MM.1S (cell line): ENCODE measurements at regions not wholly inside any gene's neighbourhood (a gene's known extent, or its start where the extent isn't known, plus 50 kb on each side); places are given as distances from the start of the nearest gene placed in this dataset.

Experiments
- DNase-seq: peaks from one replicate; pipeline ENCODE4 v3.0.0-alpha.2; 2015
- H2AFZ ChIP-seq: fragments of 300-600 bp; sonication (generic); 2 replicates; pipeline ENCODE4 v1.6.0; 2016; ENCODE audit warnings: antibody characterized with exemption, low read length
- H3F3A ChIP-seq: fragments of 300-600 bp; sonication (generic); 2 replicates; pipeline ENCODE4 v1.6.1; 2016; ENCODE audit warnings: mild to moderate bottlenecking, antibody characterized with exemption, low read length, moderate library complexity, mixed read lengths; ENCODE audit not compliant: insufficient read depth
- H3K27ac ChIP-seq: fragments of 300-600 bp; sonication (generic); 2 replicates; pipeline ENCODE4 v1.5.1; 2016; ENCODE audit warnings: mild to moderate bottlenecking, low read length
- H3K27me3 ChIP-seq: fragments of 300-600 bp; sonication (generic); replicated peaks from 2 replicates; pipeline ENCODE4 v1.6.0; 2016; ENCODE audit warnings: low read length; ENCODE audit not compliant: insufficient read depth
- H3K36me3 ChIP-seq: fragments of 300-600 bp; sonication (generic); replicated peaks from 2 replicates; pipeline ENCODE4 v1.6.1; 2016; ENCODE audit warnings: mild to moderate bottlenecking, low read length, mixed read lengths; ENCODE audit not compliant: insufficient read depth
- H3K4me1 ChIP-seq: fragments of 300-600 bp; sonication (generic); 2 replicates; pipeline ENCODE4 v1.6.1; 2016; ENCODE audit warnings: low read length, mixed read lengths
- H3K4me2 ChIP-seq: fragments of 300-600 bp; sonication (generic); 2 replicates; pipeline ENCODE4 v1.6.0; 2016; ENCODE audit warnings: low read depth, low read length
- H3K4me3 ChIP-seq: fragments of 300-600 bp; sonication (generic); 2 replicates; pipeline ENCODE4 v1.5.1; 2016; ENCODE audit warnings: low read length, mixed read lengths
- H3K79me2 ChIP-seq: fragments of 300-600 bp; sonication (generic); 2 replicates; pipeline ENCODE4 v1.6.1; 2016; ENCODE audit warnings: mixed run types, low read length, mixed read lengths
- H3K9ac ChIP-seq: fragments of 300-600 bp; sonication (generic); 2 replicates; pipeline ENCODE4 v1.6.1; 2016; ENCODE audit warnings: low read length, mixed read lengths
- H3K9me2 ChIP-seq: fragments of 300-600 bp; sonication (generic); replicated peaks from 2 replicates; pipeline ENCODE4 v1.6.1; 2016; ENCODE audit warnings: mild to moderate bottlenecking, low read length, mixed read lengths; ENCODE audit not compliant: insufficient read depth
- H3K9me3 ChIP-seq: fragments of 300-600 bp; sonication (generic); replicated peaks from 2 replicates; pipeline ENCODE4 v1.6.1; 2016; ENCODE audit warnings: mild to moderate bottlenecking, low read length, mixed read lengths; ENCODE audit not compliant: insufficient read depth
- H4K20me1 ChIP-seq: fragments of 300-600 bp; sonication (generic); 2 replicates; pipeline ENCODE4 v1.6.1; 2016; ENCODE audit warnings: mild to moderate bottlenecking, low read length, moderate library complexity, mixed read lengths; ENCODE audit not compliant: insufficient read depth
- CTCF ChIP-seq: fragments of 300-600 bp; sonication (generic); IDR thresholded peaks from 2 replicates; pipeline ENCODE4 v1.5.1; 2016; ENCODE audit warnings: antibody characterized with exemption, low read length, mixed read lengths
- EZH2 ChIP-seq: fragments of 300-600 bp; sonication (generic); optimal IDR thresholded peaks from 2 replicates; pipeline ENCODE3; 2017; ENCODE audit warnings: low read depth, mild to moderate bottlenecking, antibody characterized with exemption, low read length, mixed read lengths
- EZH2phosphoT487 ChIP-seq: fragments of 300-600 bp; sonication (generic); IDR thresholded peaks from 2 replicates; pipeline ENCODE4 v1.6.1; 2018; ENCODE audit warnings: antibody characterized with exemption, low read length

GRCh38 chr3:176896640-176897039 lies 300.6 kb downstream of the TBL1XR1 start:
- no peak overlapping the region for H3K27ac ChIP-seq
- H3K9ac ChIP-seq, result no peak overlapping the region
- no peaks in the 10 kb centered on the region for H3K79me2 ChIP-seq
- no peaks in the 10 kb centered on the region for H3K27me3 ChIP-seq
- no peaks in the 10 kb centered on the region for H3F3A ChIP-seq
- no peaks in the 10 kb centered on the region for H3K9me3 ChIP-seq
- H3K36me3 ChIP-seq, result no peaks in the 10 kb centered on the region
- TF ChIP-seq EZH2phosphoT487 (no peak), EZH2 (no peak), CTCF (no peak)
- no peaks in the 10 kb centered on the region for H3K9me2 ChIP-seq
- no peak for DNase-seq
- H3K4me1 ChIP-seq, result no peaks in the 10 kb centered on the region
- no peak overlapping the region for H3K4me3 ChIP-seq
- H4K20me1 ChIP-seq, result no peaks in the 10 kb centered on the region
- no peak overlapping the region for H3K4me2 ChIP-seq
- H2AFZ ChIP-seq, result no peak overlapping the region

- DNase-seq, result no peak
- Histone ChIP-seq H3K79me2 (no peaks in the 10 kb centered on the region), H4K20me1 (no peaks in the 10 kb centered on the region), H3K4me2 (no peak overlapping the region), H3K27me3 (no peaks in the 10 kb centered on the region), H3K27ac (no peak overlapping the region), H3K4me3 (no peak overlapping the region), H3K9ac (no peak overlapping the region), H3K9me2 (no peaks in the 10 kb centered on the region), H3K9me3 (no peaks in the 10 kb centered on the region), H3F3A (no peaks in the 10 kb centered on the region), H2AFZ (no peak overlapping the region), H3K36me3 (no peaks in the 10 kb centered on the region), H3K4me1 (no peaks in the 10 kb centered on the region)
- TF ChIP-seq EZH2, result no peak
- no peak for TF ChIP-seq CTCF
- no peak for TF ChIP-seq EZH2phosphoT487
Measured at GRCh38 chr3:176896165-176896564, 301.1 kb downstream of the TBL1XR1 start.

GRCh38 chr3:176879710-176880109 lies 317.6 kb downstream of the TBL1XR1 start:
- Histone ChIP-seq H4K20me1 (no peaks in the 10 kb centered on the region), H2AFZ (no peak overlapping the region), H3K27ac (no peak overlapping the region), H3K9me2 (no peaks in the 10 kb centered on the region), H3K79me2 (no peaks in the 10 kb centered on the region), H3K4me1 (no peaks in the 10 kb centered on the region), H3F3A (no peaks in the 10 kb centered on the region), H3K27me3 (no peaks in the 10 kb centered on the region), H3K9ac (no peak overlapping the region), H3K9me3 (no peaks in the 10 kb centered on the region), H3K36me3 (no peaks in the 10 kb centered on the region), H3K4me3 (no peak overlapping the region), H3K4me2 (no peak overlapping the region)
- no peak for DNase-seq
- no peak for TF ChIP-seq EZH2phosphoT487
- TF ChIP-seq EZH2, result no peak
- no peak for TF ChIP-seq CTCF
